Spleen (tissue), 7 donors: ENCODE measurements at regions not wholly inside any gene's neighbourhood (a gene's known extent, or its start where the extent isn't known, plus 50 kb on each side); places are given as distances from the start of the nearest gene placed in this dataset.

Source experiments
- CTCF ChIP-seq, 11 experiments: fragments of 200-600 bp in 7 of 11; fragments of 450-650 bp in 4 of 11; sonication (generic) in 4 of 11; IDR thresholded peaks in 8 of 11; conservative IDR thresholded peaks in 3 of 11; 1 replicate in 7 of 11; 2 replicates in 4 of 11; pipeline versions ENCODE4 v1.4.0 to v1.8.0; 2016 to 2021; ENCODE audit warnings: antibody characterized with exemption in 11 of 11, inconsistent platforms in 4 of 11, mild to moderate bottlenecking in 1 of 11
- POLR2AphosphoS5 ChIP-seq, 3 donors: sonication (generic); formaldehyde crosslinking; IDR thresholded peaks; one replicate each; pipeline ENCODE4 v1.5.1; 2017; ENCODE audit warnings: antibody characterized with exemption in 3 of 3
- donor health status: DM: no; HTN: no; CAD: no; lungs with moderate emphysema.
- donor health status: DM: no; HTN: no; CAD: no.
- donor health status: DM: no; HTN: no; CAD: no.

- no peak for TF ChIP-seq CTCF (IDR thresholded peaks at IDR 0.05 in 8 of 11, conservative IDR thresholded peaks at IDR 0.05 in 3 of 11)
- no peak for TF ChIP-seq POLR2AphosphoS5 (IDR thresholded peaks at IDR 0.05)
Measured at GRCh38 chr9:3773362-3774060, 247.7 kb upstream of the RFX3 start.
